ENCODE measurements at regions not wholly inside any gene's neighbourhood (a gene's known extent, or its start where the extent isn't known, plus 50 kb on each side); places are given as distances from the start of the nearest gene placed in this dataset.

- TF ChIP-seq CTCF (IDR thresholded peaks at IDR 0.05; ENCODE audit: low read depth, low read length, poor library complexity, severe bottlenecking): no peak
- TF ChIP-seq EZH2phosphoT487 (IDR thresholded peaks at IDR 0.05; ENCODE audit: borderline replicate concordance, low read length): no peak
These were observed 465.4 kb downstream of the ICE1 start for GRCh38 chr5:5887833-5888232.

Measured in DOHH2 (cell line).